IMR-90 (cell line): ENCODE measurements at regions not wholly inside any gene's neighbourhood (a gene's known extent, or its start where the extent isn't known, plus 50 kb on each side); places are given as distances from the start of the nearest gene placed in this dataset.

ENCODE experiments used
- ATAC-seq: fragments of 200-7000 bp; cut with Tn5 transposase; 2 replicates; pipeline ENCODE4 v1.9.1; 2020; ENCODE audit warnings: low read depth, mild to moderate bottlenecking, moderate library complexity
- BruUV-seq: library from RNA; stranded (reverse); fragments of 400-500 nt; replicated peaks from 2 replicates; lab custom pipeline; 2021; lab: Mats Ljungman, UMichigan
- CTCF ChIA-PET: fragments of 300-600 bp; formaldehyde crosslinking; extraction: SDS; loops from one replicate; lab custom pipeline; 2021; ENCODE audit warnings: antibody characterized with exemption; lab: Yijun Ruan, JAX
- POLR2A ChIA-PET: fragments of 300-600 bp; sonication (Branson Sonifier 250); formaldehyde crosslinking; loops from one replicate; lab custom pipeline; 2022; ENCODE audit warnings: antibody characterized with exemption; ENCODE audit not compliant: unreplicated experiment; lab: Charles Lee
- DNase-seq: peaks from one replicate; pipeline ENCODE4 v3.0.0; 2013
- H2AFZ ChIP-seq: replicated peaks from 2 replicates; pipeline ENCODE3; 2013; ENCODE audit warnings: low read length, mild to moderate bottlenecking; ENCODE audit not compliant: poor library complexity
- H2AK5ac ChIP-seq: 2 replicates; pipeline ENCODE4 v1.6.1; 2013; ENCODE audit warnings: low read depth, low read length, inconsistent platforms
- H2AK9ac ChIP-seq: replicated peaks from 2 replicates; pipeline ENCODE3; 2013; ENCODE audit warnings: mild to moderate bottlenecking, low read depth, low read length, moderate library complexity; ENCODE audit not compliant: poor library complexity
- H2BK120ac ChIP-seq: 2 replicates; pipeline ENCODE4 v1.6.1; 2013; ENCODE audit warnings: low read depth, low read length, inconsistent platforms
- H2BK15ac ChIP-seq: 3 replicates; pipeline ENCODE4 v1.6.1; 2013; ENCODE audit warnings: low read depth, low read length, inconsistent platforms
- H2BK20ac ChIP-seq: 2 replicates; pipeline ENCODE4 v1.6.1; 2013; ENCODE audit warnings: low read depth, mild to moderate bottlenecking, inconsistent platforms, low read length, moderate library complexity
- H2BK5ac ChIP-seq: 2 replicates; pipeline ENCODE4 v1.6.1; 2013; ENCODE audit warnings: mild to moderate bottlenecking, low read depth, low read length, inconsistent platforms; ENCODE audit not compliant: poor library complexity, severe bottlenecking
- H3K14ac ChIP-seq: replicated peaks from 2 replicates; pipeline ENCODE4 v1.6.1; 2013; ENCODE audit warnings: low read depth, low read length, inconsistent platforms
- H3K18ac ChIP-seq: 2 replicates; pipeline ENCODE4 v1.6.1; 2013; ENCODE audit warnings: low read depth, low read length, control low read depth
- H3K23ac ChIP-seq: 2 replicates; pipeline ENCODE4 v1.6.1; 2013; ENCODE audit warnings: low read depth, low read length, inconsistent platforms
- H3K27ac ChIP-seq: 2 replicates; pipeline ENCODE4 v1.5.1; 2013; ENCODE audit warnings: mild to moderate bottlenecking, control low read depth, low read length; ENCODE audit not compliant: insufficient read depth
- H3K27me3 ChIP-seq: 2 replicates; pipeline ENCODE4 v1.6.1; 2013; ENCODE audit warnings: low read length; ENCODE audit not compliant: control insufficient read depth, insufficient read depth
- H3K36me3 ChIP-seq: 2 replicates; pipeline ENCODE4 v1.6.1; 2013; ENCODE audit warnings: low read length, mixed read lengths; ENCODE audit not compliant: control insufficient read depth, insufficient read depth
- H3K4ac ChIP-seq: 2 replicates; pipeline ENCODE4 v1.6.1; 2013; ENCODE audit warnings: low read depth, low read length, inconsistent platforms
- H3K4me1 ChIP-seq: 2 replicates; pipeline ENCODE4 v1.6.1; 2013; ENCODE audit warnings: low read length, mixed read lengths; ENCODE audit not compliant: control insufficient read depth, insufficient read depth
- H3K4me2 ChIP-seq: 2 replicates; pipeline ENCODE4 v1.6.1; 2013; ENCODE audit warnings: low read depth, mild to moderate bottlenecking, control low read depth, low read length, moderate library complexity
- H3K4me3 ChIP-seq: 2 replicates; pipeline ENCODE4 v1.5.1; 2013; ENCODE audit warnings: low read depth, mild to moderate bottlenecking, control low read depth, low read length, moderate library complexity; ENCODE audit not compliant: insufficient read depth
- H3K56ac ChIP-seq: 2 replicates; pipeline ENCODE4 v1.6.1; 2013; ENCODE audit warnings: low read length, inconsistent platforms; ENCODE audit not compliant: insufficient read depth; ENCODE audit errors: extremely low read depth
- H3K79me1 ChIP-seq, 2 experiments: 2 replicates each; pipeline ENCODE4 v1.6.1; 2013; ENCODE audit warnings: low read length in 2 of 2, inconsistent platforms in 1 of 2, low read depth in 1 of 2
- H3K9ac ChIP-seq: 2 replicates; pipeline ENCODE4 v1.6.1; 2013; ENCODE audit warnings: low read depth, low read length, control low read depth
- H3K9me1 ChIP-seq: 2 replicates; pipeline ENCODE4 v1.6.1; 2013; ENCODE audit warnings: low read length, inconsistent platforms; ENCODE audit not compliant: insufficient read depth
- H3K9me3 ChIP-seq: 2 replicates; pipeline ENCODE4 v1.6.1; 2013; ENCODE audit warnings: low read length; ENCODE audit not compliant: control insufficient read depth, insufficient read depth
- H4K20me1 ChIP-seq: 2 replicates; pipeline ENCODE4 v1.6.1; 2013; ENCODE audit warnings: low read length, inconsistent platforms; ENCODE audit not compliant: insufficient read depth
- H4K5ac ChIP-seq: 2 replicates; pipeline ENCODE4 v1.6.1; 2013; ENCODE audit warnings: mild to moderate bottlenecking, low read depth, low read length, control low read depth
- H4K8ac ChIP-seq, 2 experiments: 2 replicates each; pipeline ENCODE4 v1.6.1; 2013; ENCODE audit warnings: low read depth in 2 of 2, low read length in 2 of 2, control low read depth in 1 of 2, inconsistent platforms in 1 of 2
- H4K91ac ChIP-seq: 2 replicates; pipeline ENCODE4 v1.6.1; 2013; ENCODE audit warnings: low read depth, low read length, inconsistent platforms; ENCODE audit not compliant: insufficient read depth
- BHLHE40 ChIP-seq: fragments of 150-350 bp; IDR thresholded peaks from 2 replicates; pipeline ENCODE4 v1.6.1; 2016; ENCODE audit warnings: mild to moderate bottlenecking, low read depth, low read length
- CEBPB ChIP-seq: IDR thresholded peaks from 2 replicates; pipeline ENCODE4 v1.6.1; 2012; ENCODE audit warnings: low read depth, low read length, improper control_type of control experiment
- CHD1 ChIP-seq: IDR thresholded peaks from 2 replicates; pipeline ENCODE4 v1.6.1; 2012; ENCODE audit warnings: low read depth, low read length, improper control_type of control experiment
- CTCF ChIP-seq: conservative IDR thresholded peaks from 2 replicates; pipeline ENCODE4 v1.5.1; 2012; ENCODE audit warnings: mild to moderate bottlenecking, low read depth, low read length, improper control_type of control experiment
- ELK1 ChIP-seq: fragments of 150-350 bp; IDR thresholded peaks from 2 replicates; pipeline ENCODE4 v1.6.1; 2016; ENCODE audit warnings: low read depth, mild to moderate bottlenecking, low read length, moderate library complexity, borderline replicate concordance
- FOS ChIP-seq: fragments of 150-350 bp; IDR thresholded peaks from 2 replicates; pipeline ENCODE4 v1.6.1; 2016; ENCODE audit warnings: low read depth, low read length
- MAZ ChIP-seq: IDR thresholded peaks from 2 replicates; pipeline ENCODE4 v1.6.1; 2012; ENCODE audit warnings: low read depth, mild to moderate bottlenecking, low read length, improper control_type of control experiment, moderate library complexity, borderline replicate concordance
- MXI1 ChIP-seq: IDR thresholded peaks from 2 replicates; pipeline ENCODE4 v1.6.1; 2012; ENCODE audit warnings: low read depth, mild to moderate bottlenecking, low read length, moderate library complexity, borderline replicate concordance
- NFE2L2 ChIP-seq: fragments of 150-350 bp; IDR thresholded peaks from 2 replicates; pipeline ENCODE4 v1.6.1; 2016; ENCODE audit warnings: low read depth, mild to moderate bottlenecking, low read length
- POLR2A ChIP-seq: IDR thresholded peaks from 2 replicates; pipeline ENCODE4 v1.6.1; 2012; ENCODE audit warnings: mild to moderate bottlenecking, low read depth, low read length
- RAD21 ChIP-seq: IDR thresholded peaks from 2 replicates; pipeline ENCODE4 v1.6.1; 2012; ENCODE audit warnings: low read length, improper control_type of control experiment
- RCOR1 ChIP-seq: IDR thresholded peaks from 2 replicates; pipeline ENCODE4 v1.6.1; 2012; ENCODE audit warnings: mild to moderate bottlenecking, low read length, improper control_type of control experiment; ENCODE audit not compliant: insufficient replicate concordance
- SMC3 ChIP-seq: fragments of 150-350 bp; IDR thresholded peaks from 2 replicates; pipeline ENCODE4 v1.6.1; 2016; ENCODE audit warnings: low read depth, mild to moderate bottlenecking, antibody characterized with exemption, low read length, moderate library complexity
- dilution Hi-C: fragments of 300-500 bp; cut with HindIII; formaldehyde crosslinking; loops from one replicate; pipeline ENCODE4 v1.14.3; 2018; ENCODE audit warnings: low sequenced_read_pairs; ENCODE audit not compliant: unreplicated experiment
- in situ Hi-C: fragments of 300-500 bp; cut with MboI; formaldehyde crosslinking; loops from 3 replicates; pipeline ENCODE4 v1.14.3; 2019; ENCODE audit warnings: low sequenced_read_pairs, inconsistent platforms, mixed read lengths
- intact Hi-C: fragments of 100-400 bp; cut with micrococcal nuclease; formaldehyde crosslinking; loops from 2 replicates; pipeline ENCODE4 v1.10.0; 2022
- TF ChIP-seq, protein P1 (sequence below): fragments of 150-350 bp; IDR thresholded peaks from 2 replicates; pipeline ENCODE4 v1.6.1; 2017; ENCODE audit warnings: mild to moderate bottlenecking, antibody characterized with exemption, low read length, low read depth

DNA sequence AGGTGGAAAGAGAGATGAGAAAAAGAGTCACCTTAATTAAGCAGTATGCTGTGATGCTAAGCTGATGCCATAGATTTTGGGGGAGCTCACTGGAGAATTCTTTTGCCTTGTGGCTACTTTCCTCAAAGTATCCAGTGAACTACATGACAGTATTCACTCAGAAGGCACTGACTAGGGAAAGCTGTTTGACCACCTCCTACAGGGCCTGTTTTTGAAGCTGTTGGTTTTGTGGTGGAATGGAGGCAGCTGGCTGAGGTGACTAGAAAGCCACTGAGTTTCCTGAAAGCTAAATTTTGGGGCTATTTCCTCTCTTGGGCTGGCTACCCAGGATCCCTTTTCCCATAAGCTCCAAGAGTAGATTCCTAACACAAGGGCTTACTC, 124.8 kb upstream of the EOLA2 start:
- H4K5ac ChIP-seq, result no peak overlapping the region
- BruUV-seq, result no TSS peak
- H3K36me3 ChIP-seq, result no peaks in the 10 kb centered on the region
- H4K20me1 ChIP-seq, result no peaks in the 10 kb centered on the region
- H2BK15ac ChIP-seq, result 0 out of 3 replicates have a peak overlapping the region, but pooled peaks have one; percentile 0
- H3K9me3 ChIP-seq, result no peaks in the 10 kb centered on the region
- peak; percentile 19 for ATAC-seq
- CTCF ChIA-PET, result no interaction called here
- H3K27me3 ChIP-seq, result no peaks in the 10 kb centered on the region
- peak overlapping the region; percentile 46; the same call in 1 of the 2 replicates for H3K4me2 ChIP-seq
- H2AFZ ChIP-seq, result no peak overlapping the region
- H3K23ac ChIP-seq, result 0 out of 2 replicates have a peak overlapping the region, but pooled peaks have one; percentile 12
- H4K8ac ChIP-seq, result peak overlapping the region; percentile 4 to 46; a peak in 1 of 4 replicates
- peak overlapping the region; percentile 49; the same call in 1 of the 2 replicates for H3K56ac ChIP-seq
- H3K27ac ChIP-seq, result peak overlapping the region; percentile 7; the same call in 1 of the 2 replicates
- no peaks in the 10 kb centered on the region for H3K79me1 ChIP-seq
- H3K14ac ChIP-seq, result peak overlapping the region; percentile 33; the same call in 1 of the 2 replicates
- no peak for TF ChIP-seq BHLHE40
- TF ChIP-seq MXI1, result no peak
- TF ChIP-seq CHD1, result no peak
- no peak for TF ChIP-seq POLR2A
- no peak for TF ChIP-seq RCOR1
- TF ChIP-seq, protein P1, sequence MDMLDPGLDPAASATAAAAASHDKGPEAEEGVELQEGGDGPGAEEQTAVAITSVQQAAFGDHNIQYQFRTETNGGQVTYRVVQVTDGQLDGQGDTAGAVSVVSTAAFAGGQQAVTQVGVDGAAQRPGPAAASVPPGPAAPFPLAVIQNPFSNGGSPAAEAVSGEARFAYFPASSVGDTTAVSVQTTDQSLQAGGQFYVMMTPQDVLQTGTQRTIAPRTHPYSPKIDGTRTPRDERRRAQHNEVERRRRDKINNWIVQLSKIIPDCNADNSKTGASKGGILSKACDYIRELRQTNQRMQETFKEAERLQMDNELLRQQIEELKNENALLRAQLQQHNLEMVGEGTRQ, result no peak
- TF ChIP-seq RAD21, result no peak
- TF ChIP-seq NFE2L2, result no peak
- no peak for TF ChIP-seq FOS
- TF ChIP-seq MAZ, result no peak
- no peak for TF ChIP-seq ELK1
- no peak for TF ChIP-seq SMC3
- no peak for TF ChIP-seq CTCF
- TF ChIP-seq CEBPB, result no peak
- peak overlapping the region; percentile 61 for H4K91ac ChIP-seq
- H2BK20ac ChIP-seq, result peak overlapping the region; percentile 76
- peak overlapping the region; percentile 76 for H2BK120ac ChIP-seq
- DNase-seq, result no peak
- H3K18ac ChIP-seq, result peak overlapping the region; percentile 39; the same call in 1 of the 2 replicates
- dilution Hi-C loops (no loop called here), intact Hi-C loops (loop anchor here (1.0 kb wide), 1 partner anchor 298 kb away; no protein-coding TSS in a partner anchor), in situ Hi-C loops (no loop called here)
- no peak overlapping the region for H2AK9ac ChIP-seq
- peaks cover 4% of the 10 kb centered on the region; the same call in 1 of the 2 replicates for H3K9me1 ChIP-seq
- no peak overlapping the region for H3K4me3 ChIP-seq
- H2AK5ac ChIP-seq, result peak overlapping the region; percentile 54; the same call in 1 of the 2 replicates
- POLR2A ChIA-PET, result no interaction called here
- peak overlapping the region; percentile 67; the same call in 1 of the 2 replicates for H3K4ac ChIP-seq
- peaks cover 8% of the 10 kb centered on the region for H3K4me1 ChIP-seq
- no peak overlapping the region for H3K9ac ChIP-seq
- peak overlapping the region; percentile 57 for H2BK5ac ChIP-seq
